Fibroblast of lung (primary cell): ENCODE measurements at regions not wholly inside any gene's neighbourhood (a gene's known extent, or its start where the extent isn't known, plus 50 kb on each side); places are given as distances from the start of the nearest gene placed in this dataset.

ENCODE experiments used
- CTCF ChIP-seq, 2 donors: IDR thresholded peaks in 1 of 2; conservative IDR thresholded peaks in 1 of 2; 1 replicate in 1 of 2; 2 replicates in 1 of 2; pipeline ENCODE4 v1.5.1; 2011 to 2012; ENCODE audit warnings: low read length in 2 of 2, control low read depth in 1 of 2, inconsistent platforms in 1 of 2, low read depth in 1 of 2, mild to moderate bottlenecking in 1 of 2
- EZH2 ChIP-seq: IDR thresholded peaks from 2 replicates; pipeline ENCODE4 v1.5.1; 2012; ENCODE audit warnings: low read length, control low read depth, mild to moderate bottlenecking; ENCODE audit errors: missing control alignments

GRCh38 chr1:209276321-209276720 lies 307.2 kb upstream of the CAMK1G start:
- TF ChIP-seq CTCF (conservative IDR thresholded peaks at IDR 0.05 in 1 of 2, IDR thresholded peaks at IDR 0.05 in 1 of 2; ENCODE audit: low read depth in 1 of 2, low read length in 2 of 2) (no peak), EZH2 (no peak)
